ENCODE measurements at regions not wholly inside any gene's neighbourhood (a gene's known extent, or its start where the extent isn't known, plus 50 kb on each side); places are given as distances from the start of the nearest gene placed in this dataset.

DNA sequence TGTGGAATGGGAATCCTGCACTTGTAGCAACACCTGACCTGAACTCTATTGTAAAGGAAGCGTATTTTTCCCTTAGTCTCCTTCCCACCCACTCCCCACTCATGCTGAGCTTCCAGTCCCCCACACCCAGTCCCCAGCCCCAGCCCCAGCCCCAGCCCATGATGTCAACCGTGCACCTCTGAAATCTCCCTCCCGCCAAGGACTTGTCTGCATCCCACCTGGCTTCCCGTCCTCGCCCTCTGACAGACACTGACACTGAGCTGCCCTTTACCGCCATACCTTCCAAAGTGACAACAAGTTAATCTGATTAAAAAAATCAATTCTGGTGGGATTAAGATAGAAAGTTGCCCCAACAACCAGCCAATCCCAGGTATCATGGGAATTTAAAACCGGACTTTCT is 213.6 kb upstream of the CELF4 start:
- Histone ChIP-seq H3K79me2 (ENCODE audit: control insufficient read depth, insufficient read depth, low read length) (no peaks in the 10 kb centered on the region), H3K9me3 (replicated peaks; ENCODE audit: control insufficient read depth, insufficient read depth, low read length) (no peaks in the 10 kb centered on the region), H3K4me2 (ENCODE audit: control insufficient read depth, insufficient read depth) (no peak overlapping the region), H3K27ac (ENCODE audit: control insufficient read depth, insufficient read depth) (no peak overlapping the region), H3K9ac (ENCODE audit: control insufficient read depth, insufficient read depth, low read length) (no peak overlapping the region), H2AFZ (ENCODE audit: control insufficient read depth, low read depth, low read length) (no peak overlapping the region), H3K4me1 (ENCODE audit: control insufficient read depth, insufficient read depth, low read length) (no peaks in the 10 kb centered on the region), H3K36me3 (ENCODE audit: control insufficient read depth in 2 of 2, insufficient read depth in 2 of 2, low read length in 1 of 2) (no peaks in the 10 kb centered on the region), H4K20me1 (ENCODE audit: control insufficient read depth, insufficient read depth) (no peaks in the 10 kb centered on the region), H3K27me3 (replicated peaks in 1 of 2; ENCODE audit: control insufficient read depth in 2 of 2, insufficient read depth in 2 of 2, low read length in 1 of 2) (no peaks in the 10 kb centered on the region), H3K4me3 (no peak overlapping the region)
- no peak for TF ChIP-seq ZNF207 (IDR thresholded peaks at IDR 0.05; ENCODE audit: borderline replicate concordance)
- TF ChIP-seq, protein P1, sequence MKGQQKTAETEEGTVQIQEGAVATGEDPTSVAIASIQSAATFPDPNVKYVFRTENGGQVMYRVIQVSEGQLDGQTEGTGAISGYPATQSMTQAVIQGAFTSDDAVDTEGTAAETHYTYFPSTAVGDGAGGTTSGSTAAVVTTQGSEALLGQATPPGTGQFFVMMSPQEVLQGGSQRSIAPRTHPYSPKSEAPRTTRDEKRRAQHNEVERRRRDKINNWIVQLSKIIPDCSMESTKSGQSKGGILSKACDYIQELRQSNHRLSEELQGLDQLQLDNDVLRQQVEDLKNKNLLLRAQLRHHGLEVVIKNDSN (IDR thresholded peaks at IDR 0.05; ENCODE audit: borderline replicate concordance, extremely low read length, insufficient read depth, low read depth, low read length), result no peak
- no peak for DNase-seq (ENCODE audit: low read depth, low spot score)
- SMC1A ChIA-PET (ENCODE audit: uncharacterized antibody, unreplicated experiment), result no interaction called here
- POLR2A ChIA-PET, result no interaction called here
- FAIRE-seq, result no peak
- in situ Hi-C loops (cut with MboI), result no loop called here
- 56% methylated on average over 7 of the region's 7 CpGs for WGBS (ENCODE audit: insufficient coverage, insufficient replicate concordance, low lambda C conversion rate, missing lambda C conversion rate)
- CTCF ChIA-PET, result interaction anchor here (0.6 to 1.5 kb wide), 8 partner anchors 10 to 564 kb away, joined by 3 to 6 read pairs (median 4); no protein-coding TSS in a partner anchor
- intact Hi-C loops (cut with micrococcal nuclease; ENCODE audit: unreplicated experiment), result no loop called here
- ATAC-seq, result no peak
- no TSS peak for BruUV-seq (replicated peaks)
- RAD21 ChIA-PET (ENCODE audit: unreplicated experiment), result interaction anchor here (1.3 to 1.5 kb wide), 2 partner anchors 158 to 756 kb away, joined by 4 to 5 read pairs; no protein-coding TSS in a partner anchor

DNA sequence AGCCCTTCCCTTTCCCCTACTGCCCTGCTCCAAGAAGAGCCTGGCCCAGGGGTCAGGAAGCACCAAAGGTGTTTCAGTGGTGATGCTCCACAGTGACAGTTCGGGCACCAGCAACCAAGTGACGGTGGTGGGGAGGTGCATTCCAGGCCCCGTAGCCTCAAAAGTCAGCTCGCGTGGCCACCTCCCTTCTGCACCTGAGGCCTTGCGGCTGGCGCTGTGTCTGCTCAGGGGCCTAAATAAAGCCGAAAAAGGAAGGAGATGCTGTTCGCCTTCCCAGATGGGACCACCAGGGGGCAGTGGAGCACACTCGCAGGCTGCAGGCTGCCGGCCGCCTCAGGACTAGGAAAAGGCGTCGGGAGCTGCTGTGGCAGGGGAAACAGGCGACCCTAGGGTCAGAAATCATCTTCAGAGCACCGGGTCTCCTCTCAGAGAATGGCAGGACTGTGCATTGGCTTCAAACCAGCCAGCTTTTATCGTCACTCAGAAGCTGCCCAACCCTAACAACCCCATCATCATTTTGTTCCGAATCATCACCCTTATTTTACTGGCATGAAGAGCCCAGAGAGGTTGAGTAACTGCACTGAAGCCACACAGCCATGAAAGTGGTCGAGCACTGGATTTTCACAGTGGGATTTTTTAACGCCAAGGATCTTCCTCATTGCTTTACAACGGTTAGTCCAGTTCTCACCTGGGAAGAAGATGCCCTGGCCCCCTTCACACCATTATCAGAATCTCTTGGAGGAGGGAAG is 213.0 kb upstream of the CELF4 start:
- ChIA-PET POLR2A (no interaction called here), SMC1A (ENCODE audit: uncharacterized antibody, unreplicated experiment) (no interaction called here), RAD21 (ENCODE audit: unreplicated experiment) (interaction anchor here (1.3 to 1.5 kb wide), 2 partner anchors 159 to 757 kb away, joined by 4 to 5 read pairs; no protein-coding TSS in a partner anchor), CTCF (interaction anchor here (0.6 to 1.5 kb wide), 8 partner anchors 11 to 564 kb away, joined by 3 to 6 read pairs (median 4); no protein-coding TSS in a partner anchor)
- no peak overlapping the region for H3K4me3 ChIP-seq
- H3K27ac ChIP-seq (ENCODE audit: control insufficient read depth, insufficient read depth), result no peak overlapping the region
- BruUV-seq (replicated peaks), result no TSS peak
- H3K4me2 ChIP-seq (ENCODE audit: control insufficient read depth, insufficient read depth), result no peak overlapping the region
- no peaks in the 10 kb centered on the region for H3K9me3 ChIP-seq (replicated peaks; ENCODE audit: control insufficient read depth, insufficient read depth, low read length)
- H3K4me1 ChIP-seq (ENCODE audit: control insufficient read depth, insufficient read depth, low read length), result no peaks in the 10 kb centered on the region
- no peaks in the 10 kb centered on the region for H3K27me3 ChIP-seq (replicated peaks in 1 of 2; ENCODE audit: control insufficient read depth in 2 of 2, insufficient read depth in 2 of 2, low read length in 1 of 2)
- no peak for FAIRE-seq
- H4K20me1 ChIP-seq (ENCODE audit: control insufficient read depth, insufficient read depth), result no peaks in the 10 kb centered on the region
- intact Hi-C loops (cut with micrococcal nuclease; ENCODE audit: unreplicated experiment) (no loop called here), in situ Hi-C loops (cut with MboI) (no loop called here)
- 27% methylated on average over 21 of the region's 21 CpGs for WGBS (ENCODE audit: insufficient coverage, insufficient replicate concordance, low lambda C conversion rate, missing lambda C conversion rate)
- H3K9ac ChIP-seq (ENCODE audit: control insufficient read depth, insufficient read depth, low read length), result no peak overlapping the region
- no peak for DNase-seq (ENCODE audit: low read depth, low spot score)
- peak; percentile 84 for ATAC-seq
- H3K79me2 ChIP-seq (ENCODE audit: control insufficient read depth, insufficient read depth, low read length), result no peaks in the 10 kb centered on the region
- H3K36me3 ChIP-seq (ENCODE audit: control insufficient read depth in 2 of 2, insufficient read depth in 2 of 2, low read length in 1 of 2), result no peaks in the 10 kb centered on the region
- no peak for TF ChIP-seq SRF (IDR thresholded peaks at IDR 0.05; ENCODE audit: low read depth in 2 of 2, low read length in 2 of 2)
- TF ChIP-seq RAD21 (IDR thresholded peaks at IDR 0.05; ENCODE audit: insufficient read depth, low read depth, low read length), result peak; percentile 69
- TF ChIP-seq, protein P2, sequence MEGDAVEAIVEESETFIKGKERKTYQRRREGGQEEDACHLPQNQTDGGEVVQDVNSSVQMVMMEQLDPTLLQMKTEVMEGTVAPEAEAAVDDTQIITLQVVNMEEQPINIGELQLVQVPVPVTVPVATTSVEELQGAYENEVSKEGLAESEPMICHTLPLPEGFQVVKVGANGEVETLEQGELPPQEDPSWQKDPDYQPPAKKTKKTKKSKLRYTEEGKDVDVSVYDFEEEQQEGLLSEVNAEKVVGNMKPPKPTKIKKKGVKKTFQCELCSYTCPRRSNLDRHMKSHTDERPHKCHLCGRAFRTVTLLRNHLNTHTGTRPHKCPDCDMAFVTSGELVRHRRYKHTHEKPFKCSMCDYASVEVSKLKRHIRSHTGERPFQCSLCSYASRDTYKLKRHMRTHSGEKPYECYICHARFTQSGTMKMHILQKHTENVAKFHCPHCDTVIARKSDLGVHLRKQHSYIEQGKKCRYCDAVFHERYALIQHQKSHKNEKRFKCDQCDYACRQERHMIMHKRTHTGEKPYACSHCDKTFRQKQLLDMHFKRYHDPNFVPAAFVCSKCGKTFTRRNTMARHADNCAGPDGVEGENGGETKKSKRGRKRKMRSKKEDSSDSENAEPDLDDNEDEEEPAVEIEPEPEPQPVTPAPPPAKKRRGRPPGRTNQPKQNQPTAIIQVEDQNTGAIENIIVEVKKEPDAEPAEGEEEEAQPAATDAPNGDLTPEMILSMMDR (IDR thresholded peaks at IDR 0.05 in 2 of 3, conservative IDR thresholded peaks at IDR 0.05 in 1 of 3; ENCODE audit: control insufficient read depth in 2 of 3, extremely low read depth in 1 of 3, insufficient read depth in 1 of 3, low read depth in 3 of 3, low read length in 3 of 3), result peak; percentile 67 to 84 (median 69)
- peak; percentile 70; the same call in 1 of the 2 replicates for TF ChIP-seq SMC3 (IDR thresholded peaks at IDR 0.05; ENCODE audit: borderline replicate concordance, low read length)
- TF ChIP-seq IRF4 (IDR thresholded peaks at IDR 0.05; ENCODE audit: low read depth, low read length), result 0 out of 2 replicates have a peak, but pooled peaks have one; percentile 15
- no peak for TF ChIP-seq TCF7 (IDR thresholded peaks at IDR 0.05; ENCODE audit: borderline replicate concordance)
- no peak overlapping the region for H2AFZ ChIP-seq (ENCODE audit: control insufficient read depth, low read depth, low read length)

Data from GM12878 (cell line).